ENCODE measurements at regions not wholly inside any gene's neighbourhood (a gene's known extent, or its start where the extent isn't known, plus 50 kb on each side); places are given as distances from the start of the nearest gene placed in this dataset.

DNA sequence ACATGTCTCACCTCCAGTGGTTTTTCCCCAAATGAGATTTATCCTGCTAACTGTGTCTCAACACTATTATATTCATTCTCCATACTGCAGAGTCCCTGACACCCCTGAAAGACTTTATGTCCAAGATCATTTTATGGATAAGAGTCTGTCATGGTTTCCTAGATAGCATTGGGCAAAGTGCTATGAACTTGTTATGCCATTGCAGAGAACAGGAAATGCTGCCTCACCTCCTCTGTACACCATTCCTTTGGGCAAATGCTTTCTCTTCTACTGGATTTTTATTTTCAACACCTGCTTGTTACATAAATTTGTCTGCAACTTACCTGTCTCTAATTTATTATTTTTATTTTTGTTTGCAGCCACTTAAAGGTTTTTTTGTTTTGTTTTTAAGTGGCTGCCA, 652.5 kb upstream of the FAM98A start:
- H3K9me3 ChIP-seq (ENCODE audit: insufficient read depth, low read length), result no peaks in the 10 kb centered on the region
- no peaks in the 10 kb centered on the region for H4K20me1 ChIP-seq (ENCODE audit: low read depth, low read length)
- H3K36me3 ChIP-seq (ENCODE audit: low read length), result no peaks in the 10 kb centered on the region
- H3K27me3 ChIP-seq (ENCODE audit: low read length), result no peaks in the 10 kb centered on the region
- no peaks in the 10 kb centered on the region for H3F3A ChIP-seq (ENCODE audit: insufficient read depth)
- H3K9me2 ChIP-seq (replicated peaks; ENCODE audit: insufficient read depth, low read length), result no peaks in the 10 kb centered on the region
- no peak overlapping the region for H3K4me2 ChIP-seq (ENCODE audit: low read depth, low read length, poor library complexity, severe bottlenecking)
- no peak overlapping the region for H3K9ac ChIP-seq (ENCODE audit: low read length)
- H3K27ac ChIP-seq (ENCODE audit: low read depth, low read length), result no peak overlapping the region
- TF ChIP-seq EZH2phosphoT487 (conservative IDR thresholded peaks at IDR 0.05; ENCODE audit: low read length), result no peak
- TF ChIP-seq, protein P1, sequence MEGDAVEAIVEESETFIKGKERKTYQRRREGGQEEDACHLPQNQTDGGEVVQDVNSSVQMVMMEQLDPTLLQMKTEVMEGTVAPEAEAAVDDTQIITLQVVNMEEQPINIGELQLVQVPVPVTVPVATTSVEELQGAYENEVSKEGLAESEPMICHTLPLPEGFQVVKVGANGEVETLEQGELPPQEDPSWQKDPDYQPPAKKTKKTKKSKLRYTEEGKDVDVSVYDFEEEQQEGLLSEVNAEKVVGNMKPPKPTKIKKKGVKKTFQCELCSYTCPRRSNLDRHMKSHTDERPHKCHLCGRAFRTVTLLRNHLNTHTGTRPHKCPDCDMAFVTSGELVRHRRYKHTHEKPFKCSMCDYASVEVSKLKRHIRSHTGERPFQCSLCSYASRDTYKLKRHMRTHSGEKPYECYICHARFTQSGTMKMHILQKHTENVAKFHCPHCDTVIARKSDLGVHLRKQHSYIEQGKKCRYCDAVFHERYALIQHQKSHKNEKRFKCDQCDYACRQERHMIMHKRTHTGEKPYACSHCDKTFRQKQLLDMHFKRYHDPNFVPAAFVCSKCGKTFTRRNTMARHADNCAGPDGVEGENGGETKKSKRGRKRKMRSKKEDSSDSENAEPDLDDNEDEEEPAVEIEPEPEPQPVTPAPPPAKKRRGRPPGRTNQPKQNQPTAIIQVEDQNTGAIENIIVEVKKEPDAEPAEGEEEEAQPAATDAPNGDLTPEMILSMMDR (IDR thresholded peaks at IDR 0.05; ENCODE audit: insufficient read depth, low read length, poor library complexity, severe bottlenecking), result no peak
- H3K4me3 ChIP-seq (ENCODE audit: insufficient read depth, low read length, poor library complexity, severe bottlenecking), result no peak overlapping the region
- H3K79me2 ChIP-seq (ENCODE audit: insufficient read depth, low read length), result no peaks in the 10 kb centered on the region
- H2AFZ ChIP-seq (ENCODE audit: low read depth, low read length, severe bottlenecking), result no peak overlapping the region

DNA sequence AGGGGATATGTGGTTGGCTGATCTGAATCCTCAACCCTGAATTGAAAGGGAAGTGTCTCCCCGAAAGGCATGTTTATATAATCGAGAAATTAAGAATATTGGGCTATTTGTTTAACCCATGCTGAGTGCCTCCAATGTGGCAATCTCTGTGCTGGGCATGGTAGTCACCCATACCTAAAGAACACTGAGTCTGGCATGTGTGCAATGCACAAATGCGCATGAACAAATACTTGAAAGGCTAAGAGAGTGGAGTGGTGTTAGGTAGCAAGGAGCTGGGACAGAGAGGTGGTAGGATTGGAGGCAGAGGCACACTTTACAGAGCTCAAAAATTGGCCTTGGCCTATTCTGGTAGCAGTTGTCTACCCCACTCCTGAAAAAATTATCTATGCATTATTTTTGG, 645.1 kb upstream of the FAM98A start:
- Histone ChIP-seq H3F3A (ENCODE audit: insufficient read depth) (no peaks in the 10 kb centered on the region), H3K27ac (ENCODE audit: low read depth, low read length) (no peak overlapping the region), H3K9me2 (replicated peaks; ENCODE audit: insufficient read depth, low read length) (no peaks in the 10 kb centered on the region), H4K20me1 (ENCODE audit: low read depth, low read length) (no peaks in the 10 kb centered on the region), H3K36me3 (ENCODE audit: low read length) (no peaks in the 10 kb centered on the region), H3K4me2 (ENCODE audit: low read depth, low read length, poor library complexity, severe bottlenecking) (no peak overlapping the region), H3K79me2 (ENCODE audit: insufficient read depth, low read length) (no peaks in the 10 kb centered on the region), H3K9me3 (ENCODE audit: insufficient read depth, low read length) (no peaks in the 10 kb centered on the region), H3K9ac (ENCODE audit: low read length) (no peak overlapping the region), H3K4me3 (ENCODE audit: insufficient read depth, low read length, poor library complexity, severe bottlenecking) (no peak overlapping the region), H2AFZ (ENCODE audit: low read depth, low read length, severe bottlenecking) (no peak overlapping the region), H3K27me3 (ENCODE audit: low read length) (no peaks in the 10 kb centered on the region)
- TF ChIP-seq, protein P1 (IDR thresholded peaks at IDR 0.05; ENCODE audit: insufficient read depth, low read length, poor library complexity, severe bottlenecking), result no peak
- TF ChIP-seq EZH2phosphoT487 (conservative IDR thresholded peaks at IDR 0.05; ENCODE audit: low read length), result no peak

DNA sequence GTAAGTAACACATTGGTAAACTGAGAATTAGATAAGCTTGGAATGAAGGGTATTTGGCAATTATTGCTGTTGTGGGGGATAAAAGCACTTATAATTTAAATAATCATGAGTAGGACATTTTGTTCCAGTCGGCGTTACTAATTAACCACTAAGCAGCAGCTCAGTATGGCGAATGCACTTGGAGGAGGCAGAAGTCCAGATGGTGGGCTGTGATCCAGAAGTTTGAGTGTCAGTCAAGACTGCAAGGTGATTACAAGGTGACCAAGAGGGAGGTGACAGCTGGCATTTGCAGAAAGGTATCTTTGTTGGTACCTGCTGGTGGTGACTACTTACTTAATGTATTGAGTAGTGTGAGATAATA, 643.6 kb upstream of the FAM98A start:
- Histone ChIP-seq H3K9me3 (ENCODE audit: insufficient read depth, low read length) (no peaks in the 10 kb centered on the region), H3K9me2 (replicated peaks; ENCODE audit: insufficient read depth, low read length) (no peaks in the 10 kb centered on the region), H3K79me2 (ENCODE audit: insufficient read depth, low read length) (no peaks in the 10 kb centered on the region), H3K9ac (ENCODE audit: low read length) (no peak overlapping the region), H3K36me3 (ENCODE audit: low read length) (no peaks in the 10 kb centered on the region), H3K27ac (ENCODE audit: low read depth, low read length) (no peak overlapping the region), H3K4me2 (ENCODE audit: low read depth, low read length, poor library complexity, severe bottlenecking) (no peak overlapping the region), H4K20me1 (ENCODE audit: low read depth, low read length) (no peaks in the 10 kb centered on the region), H3K27me3 (ENCODE audit: low read length) (no peaks in the 10 kb centered on the region), H3F3A (ENCODE audit: insufficient read depth) (no peaks in the 10 kb centered on the region), H3K4me3 (ENCODE audit: insufficient read depth, low read length, poor library complexity, severe bottlenecking) (no peak overlapping the region), H2AFZ (ENCODE audit: low read depth, low read length, severe bottlenecking) (no peak overlapping the region)
- TF ChIP-seq, protein P1 (IDR thresholded peaks at IDR 0.05; ENCODE audit: insufficient read depth, low read length, poor library complexity, severe bottlenecking), result no peak
- TF ChIP-seq EZH2phosphoT487 (conservative IDR thresholded peaks at IDR 0.05; ENCODE audit: low read length), result no peak

Data from SU-DHL-6 (cell line).